ENCODE measurements at regions not wholly inside any gene's neighbourhood (a gene's known extent, or its start where the extent isn't known, plus 50 kb on each side); places are given as distances from the start of the nearest gene placed in this dataset.

DNA sequence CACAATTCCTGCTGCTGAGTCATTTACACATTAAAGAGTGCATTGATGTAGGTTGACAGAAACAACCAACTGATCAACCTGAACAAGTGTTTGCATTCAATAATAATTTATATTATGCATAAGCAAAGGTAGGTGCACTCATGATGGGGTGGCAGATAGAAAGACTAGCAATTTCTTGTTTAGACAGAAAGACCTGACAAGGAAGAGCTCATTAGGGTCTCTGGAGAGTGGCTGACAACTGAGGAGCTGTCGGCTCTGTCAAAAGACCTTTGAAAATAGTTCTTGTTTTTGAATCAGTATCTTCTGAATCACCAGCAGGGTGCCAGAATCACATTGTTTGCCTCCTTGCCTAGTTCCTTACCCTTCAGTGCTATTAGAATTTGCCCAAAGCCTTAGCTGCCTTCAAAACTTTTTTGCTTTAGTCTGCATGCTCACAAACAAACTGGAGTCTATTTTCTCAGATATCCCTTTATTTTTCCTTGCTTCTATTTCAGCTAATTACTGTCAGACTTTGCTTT, 234.7 kb downstream of the BTG1 start:
- TF ChIP-seq ZNF274 (IDR thresholded peaks at IDR 0.05; ENCODE audit: low read depth, low read length) (no peak), SUZ12 (IDR thresholded peaks at IDR 0.05; ENCODE audit: extremely low read depth, insufficient read depth, insufficient read length) (no peak)
